HEK293 (cell line): ENCODE measurements at regions not wholly inside any gene's neighbourhood (a gene's known extent, or its start where the extent isn't known, plus 50 kb on each side); places are given as distances from the start of the nearest gene placed in this dataset.

Experiments
- BCL11B ChIP-seq: fragments of 450-650 bp; formaldehyde crosslinking; IDR thresholded peaks from 2 replicates; pipeline ENCODE4 v1.5.1; 2016; ENCODE audit warnings: low read depth, missing biosample characterization, missing genetic modification characterization
- BCL6B ChIP-seq: fragments of 450-650 bp; formaldehyde crosslinking; IDR thresholded peaks from 2 replicates; pipeline ENCODE4 v1.5.1; 2017; ENCODE audit warnings: missing biosample characterization, missing genetic modification characterization
- FEZF1 ChIP-seq: fragments of 450-650 bp; formaldehyde crosslinking; IDR thresholded peaks from 2 replicates; pipeline ENCODE4 v1.5.1; 2016; ENCODE audit warnings: missing biosample characterization, missing genetic modification characterization
- GFI1B ChIP-seq: fragments of 450-650 bp; formaldehyde crosslinking; IDR thresholded peaks from 2 replicates; pipeline ENCODE4 v1.5.1; 2016; ENCODE audit warnings: missing biosample characterization, missing genetic modification characterization
- GLI2 ChIP-seq: fragments of 450-650 bp; formaldehyde crosslinking; IDR thresholded peaks from 2 replicates; pipeline ENCODE4; 2017; ENCODE audit warnings: missing biosample characterization, missing genetic modification characterization, low read depth, borderline replicate concordance
- HOXC10 ChIP-seq: sonication (generic); formaldehyde crosslinking; IDR thresholded peaks from 2 replicates; pipeline ENCODE4 v1.8.1; 2023; ENCODE audit warnings: mild to moderate bottlenecking, missing genetic modification reagents
- KLF8 ChIP-seq: fragments of 450-650 bp; formaldehyde crosslinking; IDR thresholded peaks from 2 replicates; pipeline ENCODE4 v1.5.1; 2016; ENCODE audit warnings: missing biosample characterization, missing genetic modification characterization
- MEIS1 ChIP-seq: sonication (generic); formaldehyde crosslinking; IDR thresholded peaks from 2 replicates; pipeline ENCODE4 v1.8.1; 2022; ENCODE audit warnings: missing genetic modification reagents, mild to moderate bottlenecking, borderline replicate concordance
- SP7 ChIP-seq: fragments of 450-650 bp; formaldehyde crosslinking; IDR thresholded peaks from 2 replicates; pipeline ENCODE4 v1.5.1; 2016; ENCODE audit warnings: missing biosample characterization, missing genetic modification characterization
- ZBTB1 ChIP-seq: fragments of 450-650 bp; formaldehyde crosslinking; IDR thresholded peaks from 2 replicates; pipeline ENCODE4 v1.5.1; 2016; ENCODE audit warnings: missing biosample characterization, missing genetic modification characterization
- ZBTB17 ChIP-seq: fragments of 450-650 bp; formaldehyde crosslinking; IDR thresholded peaks from 2 replicates; pipeline ENCODE4 v1.5.1; 2016; ENCODE audit warnings: missing biosample characterization, missing genetic modification characterization
- ZBTB20 ChIP-seq: fragments of 450-650 bp; formaldehyde crosslinking; IDR thresholded peaks from 2 replicates; pipeline ENCODE4 v1.5.1; 2016; ENCODE audit warnings: missing biosample characterization, missing genetic modification characterization
- ZIC2 ChIP-seq: fragments of 450-650 bp; formaldehyde crosslinking; IDR thresholded peaks from 2 replicates; pipeline ENCODE4 v1.5.1; 2016; ENCODE audit warnings: missing biosample characterization, missing genetic modification characterization
- ZNF112 ChIP-seq: fragments of 450-650 bp; formaldehyde crosslinking; IDR thresholded peaks from 2 replicates; pipeline ENCODE4 v1.5.0; 2017; ENCODE audit warnings: missing biosample characterization, missing genetic modification characterization
- ZNF175 ChIP-seq: fragments of 450-650 bp; formaldehyde crosslinking; IDR thresholded peaks from 2 replicates; pipeline ENCODE4 v1.5.1; 2016; ENCODE audit warnings: missing biosample characterization, missing genetic modification characterization
- ZNF223 ChIP-seq: fragments of 450-650 bp; formaldehyde crosslinking; IDR thresholded peaks from 2 replicates; pipeline ENCODE4 v1.5.1; 2016; ENCODE audit warnings: missing biosample characterization, missing genetic modification characterization
- ZNF292 ChIP-seq: fragments of 450-650 bp; formaldehyde crosslinking; IDR thresholded peaks from 2 replicates; pipeline ENCODE4 v1.5.1; 2016; ENCODE audit warnings: low read depth, missing biosample characterization, missing genetic modification characterization, borderline replicate concordance
- ZNF391 ChIP-seq: fragments of 450-650 bp; formaldehyde crosslinking; IDR thresholded peaks from 2 replicates; pipeline ENCODE4 v1.5.1; 2016; ENCODE audit warnings: low read depth, missing biosample characterization, missing genetic modification characterization, borderline replicate concordance
- ZNF404 ChIP-seq: fragments of 450-650 bp; formaldehyde crosslinking; IDR thresholded peaks from 2 replicates; pipeline ENCODE4 v1.5.1; 2017; ENCODE audit warnings: missing biosample characterization, missing genetic modification characterization
- ZNF423 ChIP-seq: fragments of 450-650 bp; formaldehyde crosslinking; IDR thresholded peaks from 2 replicates; pipeline ENCODE4 v1.5.1; 2016; ENCODE audit warnings: missing biosample characterization, missing genetic modification characterization
- ZNF426 ChIP-seq: fragments of 450-650 bp; formaldehyde crosslinking; IDR thresholded peaks from 2 replicates; pipeline ENCODE4 v1.5.1; 2017; ENCODE audit warnings: missing biosample characterization, missing genetic modification characterization, mild to moderate bottlenecking, inconsistent platforms, moderate library complexity
- ZNF473 ChIP-seq: fragments of 450-650 bp; formaldehyde crosslinking; IDR thresholded peaks from 2 replicates; pipeline ENCODE4 v1.5.1; 2017; ENCODE audit warnings: missing biosample characterization, missing genetic modification characterization
- ZNF514 ChIP-seq: fragments of 450-650 bp; formaldehyde crosslinking; IDR thresholded peaks from 2 replicates; pipeline ENCODE4 v1.5.1; 2016; ENCODE audit warnings: missing biosample characterization, missing genetic modification characterization
- ZNF555 ChIP-seq: fragments of 450-650 bp; formaldehyde crosslinking; conservative IDR thresholded peaks from 2 replicates; pipeline ENCODE4 v1.5.1; 2017; ENCODE audit warnings: missing biosample characterization, mild to moderate bottlenecking, missing genetic modification characterization, inconsistent platforms
- ZNF558 ChIP-seq: fragments of 450-650 bp; formaldehyde crosslinking; IDR thresholded peaks from 2 replicates; pipeline ENCODE4 v1.5.1; 2016; ENCODE audit warnings: missing biosample characterization, missing genetic modification characterization
- ZNF580 ChIP-seq: fragments of 450-650 bp; formaldehyde crosslinking; IDR thresholded peaks from 2 replicates; pipeline ENCODE4 v1.5.1; 2016; ENCODE audit warnings: missing biosample characterization, missing genetic modification characterization
- ZNF621 ChIP-seq: fragments of 450-650 bp; formaldehyde crosslinking; IDR thresholded peaks from 2 replicates; pipeline ENCODE4 v1.5.1; 2017; ENCODE audit warnings: missing biosample characterization, missing genetic modification characterization
- ZNF624 ChIP-seq: fragments of 450-650 bp; formaldehyde crosslinking; IDR thresholded peaks from 2 replicates; pipeline ENCODE4 v1.5.1; 2017; ENCODE audit warnings: missing biosample characterization, missing genetic modification characterization
- ZNF76 ChIP-seq: fragments of 450-650 bp; formaldehyde crosslinking; IDR thresholded peaks from 2 replicates; pipeline ENCODE4; 2016; ENCODE audit warnings: low read depth, missing biosample characterization, missing genetic modification characterization, borderline replicate concordance
- ZNF768 ChIP-seq: fragments of 450-650 bp; formaldehyde crosslinking; IDR thresholded peaks from 2 replicates; pipeline ENCODE4 v1.5.1; 2018; ENCODE audit warnings: missing biosample characterization, mild to moderate bottlenecking, missing genetic modification characterization
- ZSCAN16 ChIP-seq: fragments of 450-650 bp; formaldehyde crosslinking; IDR thresholded peaks from 2 replicates; pipeline ENCODE4 v1.5.1; 2016; ENCODE audit warnings: missing biosample characterization, missing genetic modification characterization
- TF ChIP-seq, protein P1 (sequence below): fragments of 450-650 bp; formaldehyde crosslinking; IDR thresholded peaks from 2 replicates; pipeline ENCODE4 v1.5.1; 2016; ENCODE audit warnings: missing biosample characterization, missing genetic modification characterization
- TF ChIP-seq, protein P2 (sequence below): fragments of 450-650 bp; formaldehyde crosslinking; IDR thresholded peaks from 2 replicates; pipeline ENCODE4 v1.5.1; 2016; ENCODE audit warnings: missing biosample characterization, missing genetic modification characterization
- TF ChIP-seq, protein P3 (sequence below): fragments of 450-650 bp; formaldehyde crosslinking; IDR thresholded peaks from 2 replicates; pipeline ENCODE4 v1.5.1; 2017; ENCODE audit warnings: missing biosample characterization, missing genetic modification characterization

- no peak for TF ChIP-seq BCL6B (tag by site-specific recombination)
- TF ChIP-seq ZBTB1 (tag by site-specific recombination) = no peak
- TF ChIP-seq, protein P1, sequence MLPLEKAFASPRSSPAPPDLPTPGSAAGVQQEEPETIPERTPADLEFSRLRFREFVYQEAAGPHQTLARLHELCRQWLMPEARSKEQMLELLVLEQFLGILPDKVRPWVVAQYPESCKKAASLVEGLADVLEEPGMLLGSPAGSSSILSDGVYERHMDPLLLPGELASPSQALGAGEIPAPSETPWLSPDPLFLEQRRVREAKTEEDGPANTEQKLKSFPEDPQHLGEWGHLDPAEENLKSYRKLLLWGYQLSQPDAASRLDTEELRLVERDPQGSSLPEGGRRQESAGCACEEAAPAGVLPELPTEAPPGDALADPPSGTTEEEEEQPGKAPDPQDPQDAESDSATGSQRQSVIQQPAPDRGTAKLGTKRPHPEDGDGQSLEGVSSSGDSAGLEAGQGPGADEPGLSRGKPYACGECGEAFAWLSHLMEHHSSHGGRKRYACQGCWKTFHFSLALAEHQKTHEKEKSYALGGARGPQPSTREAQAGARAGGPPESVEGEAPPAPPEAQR (tag by site-specific recombination) = no peak
- no peak for TF ChIP-seq ZNF558
- TF ChIP-seq ZNF404 (tag by site-specific recombination) = no peak
- peak; percentile 50 for TF ChIP-seq ZBTB20 (tag by site-specific recombination)
- TF ChIP-seq KLF8 = no peak
- TF ChIP-seq BCL11B (tag by site-specific recombination) = no peak
- no peak for TF ChIP-seq GFI1B (tag by site-specific recombination)
- TF ChIP-seq FEZF1 (tag by site-specific recombination) = peak; percentile 68
- TF ChIP-seq, protein P2, sequence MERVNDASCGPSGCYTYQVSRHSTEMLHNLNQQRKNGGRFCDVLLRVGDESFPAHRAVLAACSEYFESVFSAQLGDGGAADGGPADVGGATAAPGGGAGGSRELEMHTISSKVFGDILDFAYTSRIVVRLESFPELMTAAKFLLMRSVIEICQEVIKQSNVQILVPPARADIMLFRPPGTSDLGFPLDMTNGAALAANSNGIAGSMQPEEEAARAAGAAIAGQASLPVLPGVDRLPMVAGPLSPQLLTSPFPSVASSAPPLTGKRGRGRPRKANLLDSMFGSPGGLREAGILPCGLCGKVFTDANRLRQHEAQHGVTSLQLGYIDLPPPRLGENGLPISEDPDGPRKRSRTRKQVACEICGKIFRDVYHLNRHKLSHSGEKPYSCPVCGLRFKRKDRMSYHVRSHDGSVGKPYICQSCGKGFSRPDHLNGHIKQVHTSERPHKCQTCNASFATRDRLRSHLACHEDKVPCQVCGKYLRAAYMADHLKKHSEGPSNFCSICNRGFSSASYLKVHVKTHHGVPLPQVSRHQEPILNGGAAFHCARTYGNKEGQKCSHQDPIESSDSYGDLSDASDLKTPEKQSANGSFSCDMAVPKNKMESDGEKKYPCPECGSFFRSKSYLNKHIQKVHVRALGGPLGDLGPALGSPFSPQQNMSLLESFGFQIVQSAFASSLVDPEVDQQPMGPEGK (tag by site-specific recombination) = no peak
- TF ChIP-seq ZNF555 (tag by site-specific recombination) = no peak
- TF ChIP-seq ZNF768 (tag by site-specific recombination) = no peak
- TF ChIP-seq ZNF76 (tag by site-specific recombination) = no peak
- no peak for TF ChIP-seq SP7 (tag by site-specific recombination)
- no peak for TF ChIP-seq MEIS1 (CRISPR knock-in tag)
- no peak for TF ChIP-seq HOXC10 (CRISPR knock-in tag)
- TF ChIP-seq ZNF580 (tag by site-specific recombination) = no peak
- TF ChIP-seq ZNF292 = no peak
- no peak for TF ChIP-seq ZNF624 (tag by site-specific recombination)
- no peak for TF ChIP-seq ZNF621 (tag by site-specific recombination)
- TF ChIP-seq ZNF175 (tag by site-specific recombination) = no peak
- no peak for TF ChIP-seq ZNF391
- TF ChIP-seq ZNF223 (tag by site-specific recombination) = no peak
- TF ChIP-seq ZNF514 (tag by site-specific recombination) = no peak
- TF ChIP-seq ZNF473 (tag by site-specific recombination) = no peak
- TF ChIP-seq ZNF423 (tag by site-specific recombination) = peak; percentile 77; the same call in 1 of the 2 replicates
- no peak for TF ChIP-seq ZNF426
- TF ChIP-seq ZNF112 (tag by site-specific recombination) = no peak
- no peak for TF ChIP-seq ZSCAN16
- TF ChIP-seq ZIC2 = peak; percentile 51
- TF ChIP-seq ZBTB17 = no peak; the same call in 1 of the 2 replicates
- TF ChIP-seq, protein P3, sequence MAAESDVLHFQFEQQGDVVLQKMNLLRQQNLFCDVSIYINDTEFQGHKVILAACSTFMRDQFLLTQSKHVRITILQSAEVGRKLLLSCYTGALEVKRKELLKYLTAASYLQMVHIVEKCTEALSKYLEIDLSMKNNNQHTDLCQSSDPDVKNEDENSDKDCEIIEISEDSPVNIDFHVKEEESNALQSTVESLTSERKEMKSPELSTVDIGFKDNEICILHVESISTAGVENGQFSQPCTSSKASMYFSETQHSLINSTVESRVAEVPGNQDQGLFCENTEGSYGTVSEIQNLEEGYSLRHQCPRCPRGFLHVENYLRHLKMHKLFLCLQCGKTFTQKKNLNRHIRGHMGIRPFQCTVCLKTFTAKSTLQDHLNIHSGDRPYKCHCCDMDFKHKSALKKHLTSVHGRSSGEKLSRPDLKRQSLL (tag by site-specific recombination) = no peak
- no peak for TF ChIP-seq GLI2 (tag by site-specific recombination)
These were observed 273.9 kb upstream of the NFE2L3 start (continued) for GRCh38 chr7:25877802-25878789.
